SK-N-SH (cell line): ENCODE measurements at regions not wholly inside any gene's neighbourhood (a gene's known extent, or its start where the extent isn't known, plus 50 kb on each side); places are given as distances from the start of the nearest gene placed in this dataset.

Source experiments
- CTCF ChIA-PET: fragments of 300-600, 350-600 bp; formaldehyde crosslinking; extraction: SDS; loops from one replicate; lab custom pipeline; 2021; lab: Yijun Ruan, JAX
- POLR2A ChIA-PET: fragments of 350-600 bp; sonication (Branson Sonifier 250); formaldehyde crosslinking; extraction: SDS; loops from one replicate; lab custom pipeline; 2020; ENCODE audit warnings: antibody characterized with exemption, inconsistent platforms; lab: Yijun Ruan, JAX
- DNase-seq: peaks from one replicate; pipeline ENCODE4 v3.0.0; 2012
- H2AFZ ChIP-seq: fragments of 200-600 bp; sonication (generic); 2 replicates; pipeline ENCODE4 v1.8.1; 2016; ENCODE audit warnings: antibody characterized with exemption, mild to moderate bottlenecking, low read depth
- H3F3A ChIP-seq: fragments of 200-600 bp; sonication (generic); replicated peaks from 2 replicates; pipeline ENCODE3; 2016; ENCODE audit warnings: antibody characterized with exemption, mild to moderate bottlenecking; ENCODE audit not compliant: insufficient read depth
- H3K27ac ChIP-seq, 2 experiments: fragments of 200-500 bp in 1 of 2; fragments of 200-600 bp in 1 of 2; sonication (Bioruptor generic) in 1 of 2; sonication (generic), shearing (Covaris generic) in 1 of 2; 2 replicates each; pipeline versions ENCODE4 v1.5.1 to v1.6.1; 2014 to 2016; ENCODE audit warnings: low read depth in 2 of 2, inconsistent platforms in 1 of 2, low read length in 1 of 2, mild to moderate bottlenecking in 1 of 2, mixed read lengths in 1 of 2
- H3K27me3 ChIP-seq: fragments of 200-600 bp; sonication (generic), shearing (Covaris generic); 2 replicates; pipeline ENCODE4 v1.6.1; 2016; ENCODE audit warnings: mixed run types; ENCODE audit not compliant: insufficient read depth
- H3K36me3 ChIP-seq, 2 experiments: fragments of 200-500 bp in 1 of 2; fragments of 200-600 bp in 1 of 2; sonication (Bioruptor generic) in 1 of 2; sonication (generic) in 1 of 2; replicated peaks in 1 of 2; 2 replicates each; pipeline versions ENCODE3 to v1.5.1; 2014 to 2016; ENCODE audit warnings: low read length in 1 of 2, mild to moderate bottlenecking in 1 of 2; ENCODE audit not compliant: insufficient read depth in 2 of 2, control insufficient read depth in 1 of 2
- H3K4me1 ChIP-seq, 2 experiments: fragments of 200-500 bp in 1 of 2; fragments of 200-600 bp in 1 of 2; sonication (Bioruptor generic) in 1 of 2; sonication (generic), shearing (Covaris generic) in 1 of 2; 2 replicates each; pipeline versions ENCODE4 v1.5.1 to v1.6.1; 2014 to 2016; ENCODE audit warnings: low read depth in 1 of 2, low read length in 1 of 2, mixed run types in 1 of 2; ENCODE audit not compliant: insufficient read depth in 2 of 2, control insufficient read depth in 1 of 2
- H3K4me2 ChIP-seq: fragments of 200-600 bp; sonication (generic), shearing (Covaris generic); 2 replicates; pipeline ENCODE4 v1.6.1; 2017; ENCODE audit warnings: mixed run types
- H3K4me3 ChIP-seq, 2 experiments: fragments of 200-500 bp in 1 of 2; fragments of 200-600 bp in 1 of 2; sonication (Bioruptor generic) in 1 of 2; sonication (generic), shearing (Covaris generic) in 1 of 2; 2 replicates each; pipeline versions ENCODE4 v1.5.1 to v1.8.1; 2014 to 2016; ENCODE audit warnings: low read depth in 2 of 2, inconsistent platforms in 1 of 2, low read length in 1 of 2, mild to moderate bottlenecking in 1 of 2, mixed read lengths in 1 of 2, moderate library complexity in 1 of 2
- H3K79me2 ChIP-seq: fragments of 200-600 bp; sonication (generic); 2 replicates; pipeline ENCODE4 v1.8.1; 2017; ENCODE audit warnings: mild to moderate bottlenecking; ENCODE audit not compliant: insufficient read depth
- H3K9ac ChIP-seq: fragments of 200-600 bp; sonication (generic); 2 replicates; pipeline ENCODE4 v1.6.1; 2017; ENCODE audit warnings: mixed run types
- H3K9me2 ChIP-seq: fragments of 200-600 bp; sonication (generic); 2 replicates; pipeline ENCODE4 v1.6.1; 2017; ENCODE audit warnings: mixed run types
- H3K9me3 ChIP-seq: fragments of 200-600 bp; sonication (generic); 2 replicates; pipeline ENCODE4 v1.6.1; 2017; ENCODE audit warnings: mixed run types, mild to moderate bottlenecking, moderate library complexity
- H4K20me1 ChIP-seq: fragments of 200-600 bp; sonication (generic); 2 replicates; pipeline ENCODE4 v1.6.1; 2017; ENCODE audit warnings: mild to moderate bottlenecking, mixed run types; ENCODE audit not compliant: insufficient read depth
- CHD2 ChIP-seq: fragments of 150-350 bp; IDR thresholded peaks from 2 replicates; pipeline ENCODE4 v1.6.1; 2018; ENCODE audit warnings: low read length; ENCODE audit not compliant: partially characterized antibody
- ELF1 ChIP-seq: IDR thresholded peaks from 2 replicates; pipeline ENCODE4 v1.4.0; 2012
- EP300 ChIP-seq, 2 experiments: IDR thresholded peaks; 2 replicates each; pipeline versions ENCODE4 v1.4.0 to v1.6.1; 2012; ENCODE audit warnings: borderline replicate concordance in 1 of 2, low read depth in 1 of 2, low read length in 1 of 2
- EZH2phosphoT487 ChIP-seq: fragments of 200-600 bp; sonication (generic); IDR thresholded peaks from 2 replicates; pipeline ENCODE4 v1.6.1; 2017; ENCODE audit warnings: low read depth, mixed run types, mild to moderate bottlenecking, antibody characterized with exemption, moderate library complexity, borderline replicate concordance
- FOSL2 ChIP-seq: IDR thresholded peaks from 2 replicates; pipeline ENCODE4 v1.4.0; 2012; ENCODE audit warnings: low read depth, mild to moderate bottlenecking, moderate library complexity, borderline replicate concordance
- FOXJ3 ChIP-seq: sonication (generic); formaldehyde crosslinking; IDR thresholded peaks from 2 replicates; pipeline ENCODE4 v1.5.1; 2020; ENCODE audit warnings: mild to moderate bottlenecking, missing genetic modification reagents
- FOXM1 ChIP-seq: IDR thresholded peaks from 2 replicates; pipeline ENCODE4 v1.4.0; 2012; ENCODE audit warnings: low read depth, mild to moderate bottlenecking
- GABPA ChIP-seq: IDR thresholded peaks from 2 replicates; pipeline ENCODE4 v1.4.0; 2012; ENCODE audit warnings: low read depth, mild to moderate bottlenecking
- GATA2 ChIP-seq: sonication (generic); formaldehyde crosslinking; IDR thresholded peaks from 2 replicates; pipeline ENCODE4 v1.5.0; 2020; ENCODE audit warnings: mild to moderate bottlenecking, missing genetic modification reagents
- JUND ChIP-seq: IDR thresholded peaks from 2 replicates; pipeline ENCODE4 v1.4.0; 2012
- MEF2A ChIP-seq: IDR thresholded peaks from 2 replicates; pipeline ENCODE4 v1.4.0; 2012; ENCODE audit warnings: low read depth, borderline replicate concordance
- MXI1 ChIP-seq: IDR thresholded peaks from 2 replicates; pipeline ENCODE4 v1.6.1; 2012; ENCODE audit warnings: mild to moderate bottlenecking, low read depth, low read length, improper control_type of control experiment
- RCOR1 ChIP-seq: fragments of 150-350 bp; IDR thresholded peaks from 2 replicates; pipeline ENCODE4 v1.6.1; 2017; ENCODE audit warnings: antibody characterized with exemption, low read length
- RFX5 ChIP-seq: IDR thresholded peaks from 2 replicates; pipeline ENCODE4 v1.6.1; 2012; ENCODE audit warnings: mild to moderate bottlenecking, improper control_type of control experiment, low read length
- RXRA ChIP-seq: IDR thresholded peaks from 2 replicates; pipeline ENCODE4 v1.4.0; 2012; ENCODE audit warnings: low read depth, mild to moderate bottlenecking, borderline replicate concordance
- TAF1 ChIP-seq: IDR thresholded peaks from 2 replicates; pipeline ENCODE4 v1.6.1; 2012; ENCODE audit warnings: low read depth, mild to moderate bottlenecking, low read length, moderate library complexity, borderline replicate concordance
- TEAD4 ChIP-seq: IDR thresholded peaks from 2 replicates; pipeline ENCODE4 v1.4.0; 2012; ENCODE audit warnings: mild to moderate bottlenecking, borderline replicate concordance; ENCODE audit not compliant: insufficient read depth
- WGBS: methylation state at CpG from one replicate; pipeline ENCODE4 v1.1.6; 2017; ENCODE audit warnings: low lambda C conversion rate; 5-methylcytosine and 5-hydroxymethylcytosine counted together
- TF ChIP-seq, protein P1 (sequence below): IDR thresholded peaks from 2 replicates; pipeline ENCODE4; 2012
- TF ChIP-seq, protein P2 (sequence below): IDR thresholded peaks from 2 replicates; pipeline ENCODE4 v1.6.1; 2012; ENCODE audit warnings: mild to moderate bottlenecking, low read depth, low read length, moderate library complexity
- TF ChIP-seq, protein P3 (sequence below): fragments of 150-350 bp; IDR thresholded peaks from 2 replicates; pipeline ENCODE4 v1.6.1; 2016; ENCODE audit warnings: mild to moderate bottlenecking, low read depth, low read length
- TF ChIP-seq, protein P4 (sequence below): IDR thresholded peaks from 2 replicates; pipeline ENCODE4 v1.4.0; 2012; ENCODE audit warnings: low read depth, borderline replicate concordance
- TF ChIP-seq, protein P5 (sequence below): fragments of 200-600 bp; sonication (generic); IDR thresholded peaks from 2 replicates; pipeline ENCODE4 v1.6.1; 2017; ENCODE audit warnings: antibody characterized with exemption, mild to moderate bottlenecking, moderate library complexity
- TF ChIP-seq, protein P6 (sequence below): fragments of 150-350 bp; IDR thresholded peaks from 2 replicates; pipeline ENCODE4 v1.6.1; 2017; ENCODE audit warnings: antibody characterized with exemption, low read length, low read depth, borderline replicate concordance

DNA sequence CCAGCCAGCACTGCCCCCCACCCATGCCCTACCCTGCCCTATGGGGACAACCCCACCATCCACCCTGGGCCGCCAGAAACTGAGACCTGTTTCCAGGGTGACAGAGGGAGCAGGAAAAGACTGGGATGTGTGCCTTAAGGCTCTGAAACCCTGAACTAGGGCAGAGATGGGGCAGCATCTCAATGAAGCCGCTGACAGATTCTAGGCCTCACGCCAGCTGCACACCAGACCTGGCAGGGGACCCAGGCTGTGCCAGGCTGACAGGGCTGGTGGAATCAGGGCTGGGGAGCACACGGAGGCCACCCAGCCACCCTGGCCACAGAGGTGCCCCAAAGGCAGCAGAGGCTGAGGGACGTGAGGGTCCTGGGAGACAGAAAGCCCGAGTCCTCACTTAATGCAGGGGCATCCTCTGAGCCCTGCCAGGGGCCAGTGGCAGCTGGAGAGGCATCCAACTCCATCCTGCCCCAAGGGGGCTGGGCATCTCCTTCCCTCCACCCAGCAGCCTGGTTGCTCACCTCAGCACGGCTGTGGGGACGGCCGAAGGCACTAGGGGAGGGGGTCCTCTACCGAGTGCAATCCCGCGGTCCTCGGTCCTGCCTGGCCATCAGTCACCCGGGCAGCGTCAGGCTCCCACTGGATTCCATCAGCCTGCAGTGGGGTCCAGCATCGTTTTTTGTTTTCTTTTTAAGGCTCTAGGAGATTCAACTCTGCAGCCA, 169.2 kb downstream of the ZFP36L2 start:
- H3K27ac ChIP-seq = peak overlapping the region in 1 of 2 experiments; percentile 71; a peak in 2 of 4 replicates
- ChIA-PET POLR2A (no interaction called here), CTCF (interaction anchor here (0.6 to 1.1 kb wide), 4 partner anchors 33 to 427 kb away, joined by 3 read pairs; no protein-coding TSS in a partner anchor)
- H3F3A ChIP-seq = peaks cover 25% of the 10 kb centered on the region
- no peaks in the 10 kb centered on the region for H3K79me2 ChIP-seq
- no peak overlapping the region for H3K9ac ChIP-seq
- H3K9me3 ChIP-seq = 0 out of 2 replicates have a peak, but pooled peaks cover 4% of the 10 kb centered on the region
- H3K4me2 ChIP-seq = peak overlapping the region; percentile 53; the same call in 1 of the 2 replicates
- H3K4me1 ChIP-seq = peaks cover 30 to 67% of the 10 kb centered on the region in 2 experiments
- no peaks in the 10 kb centered on the region for H3K27me3 ChIP-seq
- H3K9me2 ChIP-seq = no peaks in the 10 kb centered on the region
- H2AFZ ChIP-seq = no peak overlapping the region
- no peaks in the 10 kb centered on the region for H3K36me3 ChIP-seq
- DNase-seq = peak; percentile 97
- H4K20me1 ChIP-seq = no peaks in the 10 kb centered on the region
- 54% methylated on average over 14 of the region's 16 CpGs for WGBS
- H3K4me3 ChIP-seq = no peak overlapping the region
- TF ChIP-seq RCOR1 = peak; percentile 88
- TF ChIP-seq, protein P1, sequence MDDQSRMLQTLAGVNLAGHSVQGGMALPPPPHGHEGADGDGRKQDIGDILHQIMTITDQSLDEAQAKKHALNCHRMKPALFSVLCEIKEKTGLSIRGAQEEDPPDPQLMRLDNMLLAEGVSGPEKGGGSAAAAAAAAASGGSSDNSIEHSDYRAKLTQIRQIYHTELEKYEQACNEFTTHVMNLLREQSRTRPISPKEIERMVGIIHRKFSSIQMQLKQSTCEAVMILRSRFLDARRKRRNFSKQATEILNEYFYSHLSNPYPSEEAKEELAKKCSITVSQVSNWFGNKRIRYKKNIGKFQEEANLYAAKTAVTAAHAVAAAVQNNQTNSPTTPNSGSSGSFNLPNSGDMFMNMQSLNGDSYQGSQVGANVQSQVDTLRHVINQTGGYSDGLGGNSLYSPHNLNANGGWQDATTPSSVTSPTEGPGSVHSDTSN = peak; percentile 96
- TF ChIP-seq GABPA = no peak
- TF ChIP-seq TAF1 = no peak
- TF ChIP-seq FOXJ3 (CRISPR knock-in tag) = peak; percentile 74
- no peak for TF ChIP-seq ELF1
- TF ChIP-seq EP300 (IDR thresholded peaks at IDR 0.05; ENCODE audit: borderline replicate concordance in 1 of 2, low read depth in 1 of 2, low read length in 1 of 2) = peak; percentile 71 to 92; a peak in 3 of 4 replicates
- no peak for TF ChIP-seq RFX5
- TF ChIP-seq EZH2phosphoT487 = no peak
- TF ChIP-seq, protein P2, sequence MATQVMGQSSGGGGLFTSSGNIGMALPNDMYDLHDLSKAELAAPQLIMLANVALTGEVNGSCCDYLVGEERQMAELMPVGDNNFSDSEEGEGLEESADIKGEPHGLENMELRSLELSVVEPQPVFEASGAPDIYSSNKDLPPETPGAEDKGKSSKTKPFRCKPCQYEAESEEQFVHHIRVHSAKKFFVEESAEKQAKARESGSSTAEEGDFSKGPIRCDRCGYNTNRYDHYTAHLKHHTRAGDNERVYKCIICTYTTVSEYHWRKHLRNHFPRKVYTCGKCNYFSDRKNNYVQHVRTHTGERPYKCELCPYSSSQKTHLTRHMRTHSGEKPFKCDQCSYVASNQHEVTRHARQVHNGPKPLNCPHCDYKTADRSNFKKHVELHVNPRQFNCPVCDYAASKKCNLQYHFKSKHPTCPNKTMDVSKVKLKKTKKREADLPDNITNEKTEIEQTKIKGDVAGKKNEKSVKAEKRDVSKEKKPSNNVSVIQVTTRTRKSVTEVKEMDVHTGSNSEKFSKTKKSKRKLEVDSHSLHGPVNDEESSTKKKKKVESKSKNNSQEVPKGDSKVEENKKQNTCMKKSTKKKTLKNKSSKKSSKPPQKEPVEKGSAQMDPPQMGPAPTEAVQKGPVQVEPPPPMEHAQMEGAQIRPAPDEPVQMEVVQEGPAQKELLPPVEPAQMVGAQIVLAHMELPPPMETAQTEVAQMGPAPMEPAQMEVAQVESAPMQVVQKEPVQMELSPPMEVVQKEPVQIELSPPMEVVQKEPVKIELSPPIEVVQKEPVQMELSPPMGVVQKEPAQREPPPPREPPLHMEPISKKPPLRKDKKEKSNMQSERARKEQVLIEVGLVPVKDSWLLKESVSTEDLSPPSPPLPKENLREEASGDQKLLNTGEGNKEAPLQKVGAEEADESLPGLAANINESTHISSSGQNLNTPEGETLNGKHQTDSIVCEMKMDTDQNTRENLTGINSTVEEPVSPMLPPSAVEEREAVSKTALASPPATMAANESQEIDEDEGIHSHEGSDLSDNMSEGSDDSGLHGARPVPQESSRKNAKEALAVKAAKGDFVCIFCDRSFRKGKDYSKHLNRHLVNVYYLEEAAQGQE = no peak
- TF ChIP-seq GATA2 (CRISPR knock-in tag) = peak; percentile 81
- TF ChIP-seq JUND = peak; percentile 55; the same call in 1 of the 2 replicates
- TF ChIP-seq RXRA = peak; percentile 80; the same call in 1 of the 2 replicates
- TF ChIP-seq, protein P3, sequence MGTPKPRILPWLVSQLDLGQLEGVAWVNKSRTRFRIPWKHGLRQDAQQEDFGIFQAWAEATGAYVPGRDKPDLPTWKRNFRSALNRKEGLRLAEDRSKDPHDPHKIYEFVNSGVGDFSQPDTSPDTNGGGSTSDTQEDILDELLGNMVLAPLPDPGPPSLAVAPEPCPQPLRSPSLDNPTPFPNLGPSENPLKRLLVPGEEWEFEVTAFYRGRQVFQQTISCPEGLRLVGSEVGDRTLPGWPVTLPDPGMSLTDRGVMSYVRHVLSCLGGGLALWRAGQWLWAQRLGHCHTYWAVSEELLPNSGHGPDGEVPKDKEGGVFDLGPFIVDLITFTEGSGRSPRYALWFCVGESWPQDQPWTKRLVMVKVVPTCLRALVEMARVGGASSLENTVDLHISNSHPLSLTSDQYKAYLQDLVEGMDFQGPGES = no peak
- no peak for TF ChIP-seq FOXM1
- no peak for TF ChIP-seq MEF2A
- TF ChIP-seq FOSL2 = peak; percentile 21; the same call in 1 of the 2 replicates
- TF ChIP-seq, protein P4, sequence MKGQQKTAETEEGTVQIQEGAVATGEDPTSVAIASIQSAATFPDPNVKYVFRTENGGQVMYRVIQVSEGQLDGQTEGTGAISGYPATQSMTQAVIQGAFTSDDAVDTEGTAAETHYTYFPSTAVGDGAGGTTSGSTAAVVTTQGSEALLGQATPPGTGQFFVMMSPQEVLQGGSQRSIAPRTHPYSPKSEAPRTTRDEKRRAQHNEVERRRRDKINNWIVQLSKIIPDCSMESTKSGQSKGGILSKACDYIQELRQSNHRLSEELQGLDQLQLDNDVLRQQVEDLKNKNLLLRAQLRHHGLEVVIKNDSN = no peak
- TF ChIP-seq, protein P5, sequence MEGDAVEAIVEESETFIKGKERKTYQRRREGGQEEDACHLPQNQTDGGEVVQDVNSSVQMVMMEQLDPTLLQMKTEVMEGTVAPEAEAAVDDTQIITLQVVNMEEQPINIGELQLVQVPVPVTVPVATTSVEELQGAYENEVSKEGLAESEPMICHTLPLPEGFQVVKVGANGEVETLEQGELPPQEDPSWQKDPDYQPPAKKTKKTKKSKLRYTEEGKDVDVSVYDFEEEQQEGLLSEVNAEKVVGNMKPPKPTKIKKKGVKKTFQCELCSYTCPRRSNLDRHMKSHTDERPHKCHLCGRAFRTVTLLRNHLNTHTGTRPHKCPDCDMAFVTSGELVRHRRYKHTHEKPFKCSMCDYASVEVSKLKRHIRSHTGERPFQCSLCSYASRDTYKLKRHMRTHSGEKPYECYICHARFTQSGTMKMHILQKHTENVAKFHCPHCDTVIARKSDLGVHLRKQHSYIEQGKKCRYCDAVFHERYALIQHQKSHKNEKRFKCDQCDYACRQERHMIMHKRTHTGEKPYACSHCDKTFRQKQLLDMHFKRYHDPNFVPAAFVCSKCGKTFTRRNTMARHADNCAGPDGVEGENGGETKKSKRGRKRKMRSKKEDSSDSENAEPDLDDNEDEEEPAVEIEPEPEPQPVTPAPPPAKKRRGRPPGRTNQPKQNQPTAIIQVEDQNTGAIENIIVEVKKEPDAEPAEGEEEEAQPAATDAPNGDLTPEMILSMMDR = no peak
- peak; percentile 65 for TF ChIP-seq CHD2
- TF ChIP-seq, protein P6, sequence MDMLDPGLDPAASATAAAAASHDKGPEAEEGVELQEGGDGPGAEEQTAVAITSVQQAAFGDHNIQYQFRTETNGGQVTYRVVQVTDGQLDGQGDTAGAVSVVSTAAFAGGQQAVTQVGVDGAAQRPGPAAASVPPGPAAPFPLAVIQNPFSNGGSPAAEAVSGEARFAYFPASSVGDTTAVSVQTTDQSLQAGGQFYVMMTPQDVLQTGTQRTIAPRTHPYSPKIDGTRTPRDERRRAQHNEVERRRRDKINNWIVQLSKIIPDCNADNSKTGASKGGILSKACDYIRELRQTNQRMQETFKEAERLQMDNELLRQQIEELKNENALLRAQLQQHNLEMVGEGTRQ = no peak
- TF ChIP-seq TEAD4 = peak; percentile 63; the same call in 1 of the 2 replicates
- TF ChIP-seq MXI1 = peak; percentile 77
